Epithelial cell of proximal tubule (primary cell): ENCODE measurements at regions not wholly inside any gene's neighbourhood (a gene's known extent, or its start where the extent isn't known, plus 50 kb on each side); places are given as distances from the start of the nearest gene placed in this dataset.

Experiments
- DNase-seq: peaks from one replicate; pipeline ENCODE4 v3.0.0-alpha.2; 2011; ENCODE audit warnings: low read depth
- H3K4me3 ChIP-seq: 2 replicates; pipeline ENCODE4 v1.5.1; 2011; ENCODE audit warnings: low read depth, mild to moderate bottlenecking, low read length
- CTCF ChIP-seq: conservative IDR thresholded peaks from 2 replicates; pipeline ENCODE4 v1.5.1; 2012; ENCODE audit warnings: low read depth, mild to moderate bottlenecking, low read length

GRCh38 chr5:8229551-8229950 is 360.6 kb downstream of the MTRR start:
- no peak overlapping the region for H3K4me3 ChIP-seq
- TF ChIP-seq CTCF = no peak
- no peak for DNase-seq

- no peak overlapping the region for H3K4me3 ChIP-seq
- no peak for DNase-seq
- no peak for TF ChIP-seq CTCF
Observed at GRCh38 chr5:8230868-8231267, 361.9 kb downstream of the MTRR start.

- H3K4me3 ChIP-seq = no peak overlapping the region
- no peak for DNase-seq
- no peak for TF ChIP-seq CTCF
Observed at GRCh38 chr5:8233479-8233878, 364.5 kb downstream of the MTRR start.

GRCh38 chr5:8234179-8234770 is 365.3 kb downstream of the MTRR start:
- no peak overlapping the region for H3K4me3 ChIP-seq
- no peak for TF ChIP-seq CTCF
- no peak for DNase-seq

GRCh38 chr5:8238080-8238479 is 369.1 kb downstream of the MTRR start:
- DNase-seq = no peak

GRCh38 chr5:8239198-8239597 is 370.2 kb downstream of the MTRR start:
- no peak overlapping the region for H3K4me3 ChIP-seq
- TF ChIP-seq CTCF = no peak
- no peak for DNase-seq

More at GRCh38 chr5:8238080-8238479, 369.1 kb downstream of the MTRR start:
- no peak overlapping the region for H3K4me3 ChIP-seq
- TF ChIP-seq CTCF = no peak

GRCh38 chr5:8239646-8240045 is 370.7 kb downstream of the MTRR start:
- no peak for TF ChIP-seq CTCF
- DNase-seq = no peak
- H3K4me3 ChIP-seq = no peak overlapping the region
